BE2C (cell line): ENCODE measurements at regions not wholly inside any gene's neighbourhood (a gene's known extent, or its start where the extent isn't known, plus 50 kb on each side); places are given as distances from the start of the nearest gene placed in this dataset.

Experiments used
- DNase-seq: peaks from one replicate; pipeline ENCODE4 v3.0.0-alpha.2; 2020
- H3K27me3 ChIP-seq: fragments of 250-450 bp; sonication (Bioruptor Pico); 2 replicates; pipeline ENCODE4 v1.5.1; 2020; ENCODE audit warnings: mild to moderate bottlenecking
- H3K36me3 ChIP-seq: fragments of 250-450 bp; sonication (Bioruptor Pico); 2 replicates; pipeline ENCODE4 v1.5.1; 2020; ENCODE audit warnings: mild to moderate bottlenecking
- H3K4me1 ChIP-seq: fragments of 250-450 bp; sonication (Bioruptor Pico); 2 replicates; pipeline ENCODE4 v1.5.1; 2020
- H3K4me3 ChIP-seq: 2 replicates; pipeline ENCODE4 v1.5.1; 2011; ENCODE audit warnings: low read depth, low read length
- H3K9me3 ChIP-seq: fragments of 250-450 bp; sonication (Bioruptor Pico); 2 replicates; pipeline ENCODE4 v1.5.1; 2020
- CTCF ChIP-seq: IDR thresholded peaks from 2 replicates; pipeline ENCODE4 v1.5.1; 2012; ENCODE audit warnings: mild to moderate bottlenecking, low read depth, low read length

GRCh38 chr3:19093084-19093483, 55.2 kb upstream of the KCNH8 start:
- Histone ChIP-seq H3K9me3 (no peaks in the 10 kb centered on the region), H3K27me3 (no peaks in the 10 kb centered on the region), H3K4me1 (no peaks in the 10 kb centered on the region), H3K36me3 (no peaks in the 10 kb centered on the region), H3K4me3 (no peak overlapping the region)
- TF ChIP-seq CTCF: no peak
- DNase-seq: no peak

- Histone ChIP-seq H3K4me1 (no peaks in the 10 kb centered on the region; the same call in none of the 2 replicates), H3K9me3 (no peaks in the 10 kb centered on the region), H3K36me3 (no peaks in the 10 kb centered on the region), H3K27me3 (no peaks in the 10 kb centered on the region), H3K4me3 (no peak overlapping the region)
- TF ChIP-seq CTCF: no peak
- no peak for DNase-seq
These were observed 70.9 kb upstream of the KCNH8 start for GRCh38 chr3:19077388-19077787.

GRCh38 chr3:19075037-19075436, 73.3 kb upstream of the KCNH8 start:
- Histone ChIP-seq H3K4me1 (no peaks in the 10 kb centered on the region; the same call in none of the 2 replicates), H3K4me3 (no peak overlapping the region), H3K27me3 (no peaks in the 10 kb centered on the region), H3K36me3 (no peaks in the 10 kb centered on the region), H3K9me3 (no peaks in the 10 kb centered on the region)
- TF ChIP-seq CTCF: no peak
- no peak for DNase-seq

- H3K27me3 ChIP-seq: no peaks in the 10 kb centered on the region
- peak; percentile 14 for DNase-seq
- no peak for TF ChIP-seq CTCF
- no peaks in the 10 kb centered on the region for H3K9me3 ChIP-seq
- no peaks in the 10 kb centered on the region for H3K36me3 ChIP-seq
- no peak overlapping the region for H3K4me3 ChIP-seq
- H3K4me1 ChIP-seq: no peaks in the 10 kb centered on the region; the same call in none of the 2 replicates
These were observed 73.9 kb upstream of the KCNH8 start for GRCh38 chr3:19074257-19074900.

- no peaks in the 10 kb centered on the region for H3K9me3 ChIP-seq
- DNase-seq: no peak
- no peak overlapping the region for H3K4me3 ChIP-seq
- no peaks in the 10 kb centered on the region; the same call in none of the 2 replicates for H3K4me1 ChIP-seq
- H3K27me3 ChIP-seq: no peaks in the 10 kb centered on the region
- no peak for TF ChIP-seq CTCF
- no peaks in the 10 kb centered on the region for H3K36me3 ChIP-seq
These were observed 74.8 kb upstream of the KCNH8 start for GRCh38 chr3:19073341-19074105.

GRCh38 chr3:19070325-19070724, 78.0 kb upstream of the KCNH8 start:
- H3K4me1 ChIP-seq: no peaks in the 10 kb centered on the region; the same call in none of the 2 replicates
- no peak overlapping the region for H3K4me3 ChIP-seq
- DNase-seq: no peak
- H3K9me3 ChIP-seq: no peaks in the 10 kb centered on the region
- H3K36me3 ChIP-seq: no peaks in the 10 kb centered on the region
- no peak for TF ChIP-seq CTCF
- no peaks in the 10 kb centered on the region for H3K27me3 ChIP-seq
